NCI-H1694 (cell line): ENCODE measurements at regions not wholly inside any gene's neighbourhood (a gene's known extent, or its start where the extent isn't known, plus 50 kb on each side); places are given as distances from the start of the nearest gene placed in this dataset.
"Not testable (repeated sequence)": the region's sequence is repeated elsewhere in the genome, so short reads cannot be mapped to it uniquely, and the experiment has no call there.

Source experiments
- DNase-seq: peaks from one replicate; lab custom pipeline; 2025; lab: John Stamatoyannopoulos, UW

- no peak for DNase-seq
Observed at GRCh38 chr1:56266359-56266758, 313.0 kb downstream of the PLPP3 start.

GRCh38 chr1:56265216-56265615 is 314.1 kb downstream of the PLPP3 start:
- no peak for DNase-seq

GRCh38 chr1:56263908-56264307 is 315.5 kb downstream of the PLPP3 start:
- no peak for DNase-seq

GRCh38 chr1:56258371-56258770 is 321.0 kb downstream of the PLPP3 start:
- DNase-seq = no peak

- DNase-seq = no peak
Observed at GRCh38 chr1:56257726-56258125, 321.6 kb downstream of the PLPP3 start.

GRCh38 chr1:56256153-56257000 is 323.0 kb downstream of the PLPP3 start:
- no peak for DNase-seq

GRCh38 chr1:56255516-56256152 is 323.7 kb downstream of the PLPP3 start:
- no peak for DNase-seq

GRCh38 chr1:56254130-56254529 is 325.2 kb downstream of the PLPP3 start:
- no peak for DNase-seq

- no peak for DNase-seq
Observed at GRCh38 chr1:56250809-56251208, 328.6 kb downstream of the PLPP3 start.

- DNase-seq = no peak
Observed at GRCh38 chr1:56249234-56249633, 330.1 kb downstream of the PLPP3 start.

- DNase-seq = no peak
Observed at GRCh38 chr1:56248138-56248537, 331.2 kb downstream of the PLPP3 start.

GRCh38 chr1:56246726-56247125 is 332.6 kb downstream of the PLPP3 start:
- DNase-seq = not testable (repeated sequence)

- DNase-seq = no peak
Observed at GRCh38 chr1:56240400-56240799, 339.0 kb downstream of the PLPP3 start.

- DNase-seq = no peak
Observed at GRCh38 chr1:56237491-56238064, 341.8 kb downstream of the PLPP3 start.

- DNase-seq = no peak
Observed at GRCh38 chr1:56236688-56237087, 342.7 kb downstream of the PLPP3 start.

- DNase-seq = no peak
Observed at GRCh38 chr1:56235909-56236510, 343.4 kb downstream of the PLPP3 start.

- DNase-seq = no peak
Observed at GRCh38 chr1:56229186-56229585, 350.2 kb downstream of the PLPP3 start.

- DNase-seq = no peak
Observed at GRCh38 chr1:56227886-56228285, 351.5 kb downstream of the PLPP3 start.

- no peak for DNase-seq
Observed at GRCh38 chr1:56227401-56227800, 352.0 kb downstream of the PLPP3 start.

GRCh38 chr1:56225964-56226815 is 353.2 kb downstream of the PLPP3 start:
- no peak for DNase-seq

GRCh38 chr1:56223968-56224367 is 355.4 kb downstream of the PLPP3 start:
- DNase-seq = no peak
